Non-pigmented ciliary epithelial cell (primary cell): ENCODE measurements at regions not wholly inside any gene's neighbourhood (a gene's known extent, or its start where the extent isn't known, plus 50 kb on each side); places are given as distances from the start of the nearest gene placed in this dataset.
"Not testable (repeated sequence)": the region's sequence is repeated elsewhere in the genome, so short reads cannot be mapped to it uniquely, and the experiment has no call there.

ENCODE experiments used
- DNase-seq: peaks from one replicate; pipeline ENCODE4 v3.0.0-alpha.2; 2010; ENCODE audit warnings: low read depth

DNA sequence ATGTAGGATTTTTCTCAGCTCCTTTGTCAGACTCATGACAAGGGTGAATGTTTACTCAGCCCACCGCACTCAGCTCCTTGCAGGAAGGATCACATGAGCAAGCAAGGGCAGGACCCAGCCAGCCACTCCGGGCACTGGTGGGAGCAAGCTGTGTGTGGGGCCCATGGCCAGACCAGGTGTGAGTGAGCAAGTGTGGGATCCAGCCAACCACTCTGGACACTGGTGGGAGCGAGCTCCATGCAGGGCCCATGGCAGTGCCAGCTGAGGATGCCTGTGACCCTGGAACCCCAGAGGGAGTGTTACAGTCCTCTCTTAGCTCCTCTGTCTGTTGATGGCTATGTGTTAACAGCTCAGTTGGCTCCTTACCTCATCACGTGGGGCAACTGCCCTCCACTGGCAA lies 2750.6 kb downstream of the PCDH7 start:
- no peak for DNase-seq

DNA sequence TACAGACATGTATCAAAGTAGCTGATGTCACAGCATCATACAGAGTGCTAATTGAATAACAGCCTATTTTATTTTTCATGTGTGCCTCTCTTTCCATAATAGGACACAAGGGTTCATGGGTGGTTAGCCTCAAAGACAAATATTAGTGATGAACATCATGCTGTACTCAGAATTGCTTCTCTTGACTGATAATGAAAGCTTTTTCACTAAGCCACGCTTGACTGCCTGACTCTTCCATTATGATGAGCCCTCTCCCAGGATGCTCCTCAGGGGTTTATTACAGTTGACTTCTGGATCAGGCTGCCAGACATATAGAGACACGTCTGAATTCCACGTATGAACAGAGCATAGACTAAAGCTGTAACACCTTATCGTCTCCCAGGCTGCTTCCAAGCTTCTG lies 2757.5 kb downstream of the PCDH7 start:
- no peak for DNase-seq

DNA sequence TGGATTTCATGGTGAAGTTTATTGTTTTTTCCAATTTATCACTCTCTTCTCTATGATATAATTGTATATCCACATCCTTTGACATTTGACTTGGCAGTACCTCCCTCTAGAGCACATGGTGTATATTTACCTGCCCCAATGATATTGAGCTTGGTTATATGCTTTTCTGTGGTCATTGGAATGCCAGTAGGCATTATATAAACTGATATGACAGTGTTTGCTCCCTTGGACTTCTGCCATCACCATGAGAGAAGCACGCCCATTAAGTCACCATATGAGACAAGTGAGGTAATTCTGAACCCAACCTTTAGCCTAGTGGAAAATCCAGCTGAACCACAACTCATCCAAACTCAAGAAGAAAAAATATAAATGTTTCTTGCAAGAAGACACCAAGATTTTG lies 2761.5 kb downstream of the ARAP2 start:
- DNase-seq: no peak

DNA sequence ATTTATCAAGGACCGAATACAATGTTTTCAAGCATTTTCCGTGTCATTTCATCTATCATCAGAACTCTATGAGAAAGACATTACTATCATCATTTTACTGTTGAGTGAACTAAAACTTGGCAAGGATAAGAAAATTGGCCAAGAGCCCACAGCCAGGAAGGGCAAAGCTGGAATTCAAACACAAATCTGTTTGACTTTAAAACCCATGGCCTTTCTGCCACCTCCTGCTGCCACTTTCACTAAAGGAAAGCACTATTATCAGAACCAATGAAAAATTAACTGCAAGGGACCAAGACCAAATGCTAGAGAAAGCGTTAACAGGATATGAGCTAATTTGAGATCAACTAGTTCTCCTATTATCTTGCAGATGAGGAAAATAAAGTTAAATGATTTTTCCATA lies 2759.2 kb downstream of the ARAP2 start:
- DNase-seq: no peak

DNA sequence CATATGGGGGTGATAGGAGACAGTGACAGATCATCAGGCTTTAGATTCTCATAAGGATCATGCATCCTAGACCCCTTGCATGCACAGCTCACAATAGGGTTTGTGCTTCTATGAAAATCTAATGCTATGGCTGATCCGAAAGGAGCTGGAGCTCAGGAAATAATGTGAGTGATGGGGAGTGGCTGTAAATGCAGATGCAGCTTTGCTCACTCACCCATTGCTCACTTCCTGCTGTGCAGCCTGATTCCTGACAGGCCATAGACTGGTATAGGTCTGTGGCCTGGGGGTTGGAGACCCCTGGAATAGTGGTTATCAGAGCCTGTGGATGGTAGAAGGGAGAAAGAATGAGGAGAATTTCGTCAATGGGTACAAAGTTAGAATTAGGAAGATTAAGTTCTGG lies 2751.1 kb downstream of the ARAP2 start:
- DNase-seq: no peak

DNA sequence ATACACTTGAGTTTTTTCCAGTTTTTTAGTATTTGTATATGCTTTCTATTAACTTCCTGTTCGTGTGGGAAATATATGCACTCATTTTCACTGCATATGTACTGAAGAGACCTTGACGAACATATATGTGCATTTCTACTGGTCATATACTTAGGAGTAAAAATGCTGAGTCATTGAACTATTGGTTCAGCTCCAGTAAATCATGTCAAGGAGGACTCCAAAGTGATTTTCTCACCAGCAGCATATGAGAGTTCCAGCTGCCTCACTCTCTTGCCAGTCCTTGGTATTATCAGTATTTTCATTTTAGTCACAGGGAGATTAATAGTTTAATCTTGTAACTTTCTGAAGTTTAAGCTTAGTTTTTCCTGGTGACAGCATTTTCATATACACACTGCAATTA lies 2750.2 kb downstream of the ARAP2 start:
- no peak for DNase-seq

DNA sequence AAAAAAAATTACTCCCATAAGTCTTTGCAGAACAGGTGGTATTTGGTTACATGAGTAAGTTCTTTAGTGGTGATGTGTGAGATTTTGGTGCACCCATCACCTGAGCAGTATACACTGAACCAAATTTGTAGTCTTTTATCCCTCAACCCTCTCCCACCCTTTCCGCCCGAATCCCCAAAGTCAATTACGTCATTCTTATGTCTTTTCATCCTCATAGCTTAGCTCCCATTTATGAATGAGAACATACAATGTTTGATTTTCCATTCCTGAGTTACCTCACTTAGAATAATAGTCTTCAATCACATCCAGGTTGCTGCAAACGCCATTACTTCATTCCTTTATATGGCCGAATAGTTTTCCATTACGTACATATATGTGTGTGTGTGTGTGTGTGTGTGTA lies 2742.7 kb downstream of the ARAP2 start:
- not testable (repeated sequence) for DNase-seq

DNA sequence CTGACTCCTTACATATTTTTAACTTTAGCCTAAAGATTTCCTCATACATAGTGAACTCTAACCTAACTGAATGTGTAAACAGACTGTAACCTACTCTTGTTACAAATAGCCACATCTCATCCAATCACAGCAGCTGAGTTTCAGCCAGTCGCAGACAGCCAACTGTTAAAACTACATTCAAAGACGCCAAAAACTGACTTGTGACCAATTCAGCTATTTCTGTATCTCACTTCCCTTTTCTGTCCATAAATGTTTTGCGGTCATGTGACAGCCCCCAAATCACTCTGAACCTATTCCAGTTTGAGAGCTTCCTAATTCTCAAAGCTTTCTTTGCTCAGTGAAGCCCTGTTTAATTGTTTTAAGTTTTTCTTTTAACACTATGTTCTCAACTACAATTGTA lies 2731.9 kb downstream of the ARAP2 start:
- DNase-seq: no peak

DNA sequence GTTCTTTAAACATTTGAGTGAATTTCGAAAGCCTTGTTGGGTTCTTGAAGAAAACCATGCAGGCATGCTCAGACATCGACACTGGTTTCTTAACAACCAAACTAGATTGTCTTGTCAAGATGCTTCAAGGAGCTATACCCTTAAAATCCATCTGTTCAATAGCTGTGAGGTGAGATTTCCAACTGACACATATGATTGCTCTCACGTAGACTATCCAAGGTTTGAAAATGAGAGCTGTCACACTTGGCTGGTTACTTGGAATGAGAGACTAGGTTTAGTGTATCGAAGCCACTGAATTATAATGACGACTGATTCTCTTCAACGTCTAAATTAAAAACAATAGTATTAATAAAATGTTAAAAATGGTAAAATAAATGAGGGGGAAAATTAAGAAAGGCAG lies 2725.5 kb downstream of the ARAP2 start:
- DNase-seq: no peak

DNA sequence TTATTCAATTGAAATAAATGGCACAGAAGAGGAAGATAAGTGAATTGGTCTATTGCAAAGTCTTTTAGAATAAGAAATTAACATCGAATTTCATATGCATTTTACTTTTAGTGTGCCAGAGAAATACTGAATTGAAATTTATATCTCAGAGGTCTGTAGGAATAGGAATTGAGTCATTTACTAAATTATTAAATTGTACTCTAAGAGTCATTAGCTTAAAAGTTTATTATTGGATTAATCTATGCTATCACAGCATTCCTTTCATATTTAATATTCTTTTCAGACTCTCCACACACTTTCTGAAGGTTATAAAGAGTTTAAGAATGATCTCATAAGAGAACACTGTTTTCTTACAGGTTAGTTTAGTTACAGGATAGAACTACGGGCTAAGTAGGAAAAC lies 2711.5 kb downstream of the ARAP2 start:
- DNase-seq: no peak

DNA sequence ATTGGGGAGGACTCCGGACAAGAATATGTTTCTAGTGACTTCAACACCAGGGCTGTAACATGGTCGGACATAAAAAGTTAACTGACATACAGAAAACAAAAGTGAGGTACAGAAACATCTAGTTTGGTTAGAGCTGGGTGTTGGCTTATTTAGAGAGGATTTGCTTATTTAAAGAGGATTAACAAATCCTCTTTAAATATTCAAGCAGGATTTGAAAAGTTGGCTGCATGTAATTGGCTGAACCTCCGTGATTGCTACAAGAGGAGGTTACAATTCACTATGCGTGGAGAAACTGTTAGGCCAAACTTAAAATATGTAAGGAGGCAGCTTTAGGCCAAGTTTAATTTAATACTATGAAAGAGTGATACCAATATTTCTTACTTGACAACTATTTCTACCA lies 2707.4 kb downstream of the ARAP2 start:
- no peak for DNase-seq

DNA sequence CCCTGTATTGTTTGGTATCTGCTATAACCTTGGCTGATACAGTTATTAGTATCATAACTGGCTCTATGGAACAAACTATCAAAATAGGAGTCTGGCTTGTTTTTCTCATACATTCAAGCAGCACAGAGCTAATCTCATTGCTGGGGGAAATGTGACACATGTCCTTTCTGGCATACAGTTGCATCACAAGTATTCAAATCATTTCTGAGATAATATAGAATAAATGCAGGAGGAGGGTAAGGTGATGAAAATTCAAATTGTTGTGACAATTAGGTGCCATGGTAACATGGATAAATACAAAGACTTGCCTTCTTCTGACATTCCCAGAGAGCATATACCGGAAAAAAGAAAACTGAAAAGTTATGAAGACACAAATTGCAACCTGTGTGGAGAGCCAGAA lies 2706.8 kb downstream of the ARAP2 start:
- no peak for DNase-seq

DNA sequence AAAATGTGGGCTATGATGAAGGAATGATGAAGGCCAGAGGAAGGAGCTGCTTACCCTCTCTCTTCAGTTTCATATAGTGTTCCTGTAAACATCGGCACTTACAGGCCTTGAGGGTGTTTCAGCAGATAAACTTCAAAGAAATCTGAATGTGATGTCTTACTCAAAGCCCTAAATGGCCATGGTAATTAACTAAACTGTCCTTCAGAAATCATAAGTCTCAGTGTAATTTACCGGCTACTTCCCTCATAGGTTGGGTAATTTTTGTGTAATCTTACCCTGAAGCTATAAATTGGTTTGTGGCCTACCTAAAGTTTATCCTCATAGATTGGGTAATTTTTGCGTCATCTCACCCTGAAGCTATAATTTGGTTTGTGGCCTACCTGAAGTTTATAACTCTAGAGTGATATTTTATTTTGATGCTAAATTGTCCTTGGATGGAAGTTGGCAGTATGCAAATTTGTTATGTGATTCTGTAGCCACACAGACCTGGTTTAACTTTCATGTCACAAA lies 2700.3 kb downstream of the ARAP2 start:
- DNase-seq: no peak

DNA sequence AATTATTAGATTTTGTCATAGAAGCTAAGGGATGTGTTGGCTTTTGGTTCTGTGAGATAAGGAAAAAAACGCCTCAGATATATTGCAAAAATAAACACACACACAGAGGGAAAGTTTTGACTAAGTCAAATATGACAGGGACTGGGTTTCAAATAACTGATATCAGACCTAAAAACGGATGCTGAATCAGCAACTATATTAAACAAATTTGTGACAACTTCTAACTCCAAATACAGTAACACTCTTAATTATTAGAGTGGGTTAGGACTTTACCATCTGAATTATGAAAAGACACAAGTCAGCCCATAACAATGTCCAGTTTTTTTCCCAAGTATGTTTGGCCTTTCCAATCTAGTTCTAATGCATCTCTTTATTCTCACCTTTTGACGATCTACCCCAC lies 2693.1 kb downstream of the ARAP2 start:
- no peak for DNase-seq

DNA sequence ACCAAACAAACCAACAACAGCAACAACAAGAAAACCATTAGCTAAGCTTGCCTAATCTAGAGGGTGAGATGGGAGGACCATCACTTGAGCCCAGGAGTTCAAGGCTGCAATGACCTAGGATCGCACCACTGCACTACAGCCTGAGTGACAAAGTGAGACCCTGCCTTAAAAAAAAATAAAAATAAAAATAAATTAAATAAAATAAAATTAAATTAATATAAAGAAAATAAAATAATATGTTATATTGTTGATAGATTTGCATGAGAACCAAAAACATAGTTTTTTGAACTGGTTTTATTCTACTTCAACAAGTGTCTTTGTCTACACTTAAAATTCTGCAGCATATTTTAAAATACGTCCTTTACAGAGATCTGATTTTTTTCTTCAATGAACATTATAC lies 2683.1 kb downstream of the ARAP2 start:
- no peak for DNase-seq

DNA sequence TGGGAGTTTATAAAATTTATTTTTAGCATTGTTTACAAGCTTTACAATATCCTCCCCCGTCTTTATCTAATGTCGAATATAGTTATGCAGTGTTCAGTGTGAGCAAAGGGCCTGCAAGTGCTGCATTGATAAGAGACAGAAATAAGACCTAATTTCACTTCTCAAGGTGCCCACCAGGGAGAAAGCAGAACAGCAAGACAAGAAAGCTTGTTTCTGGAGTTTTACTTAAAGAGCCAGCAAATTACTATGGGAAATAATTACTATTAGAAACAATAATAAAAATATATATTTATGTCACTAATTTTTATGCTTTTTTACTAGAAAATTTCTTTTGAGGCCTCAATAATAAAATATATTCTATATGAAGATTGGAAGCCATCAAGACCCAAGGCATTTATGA lies 2677.7 kb downstream of the ARAP2 start:
- no peak for DNase-seq

DNA sequence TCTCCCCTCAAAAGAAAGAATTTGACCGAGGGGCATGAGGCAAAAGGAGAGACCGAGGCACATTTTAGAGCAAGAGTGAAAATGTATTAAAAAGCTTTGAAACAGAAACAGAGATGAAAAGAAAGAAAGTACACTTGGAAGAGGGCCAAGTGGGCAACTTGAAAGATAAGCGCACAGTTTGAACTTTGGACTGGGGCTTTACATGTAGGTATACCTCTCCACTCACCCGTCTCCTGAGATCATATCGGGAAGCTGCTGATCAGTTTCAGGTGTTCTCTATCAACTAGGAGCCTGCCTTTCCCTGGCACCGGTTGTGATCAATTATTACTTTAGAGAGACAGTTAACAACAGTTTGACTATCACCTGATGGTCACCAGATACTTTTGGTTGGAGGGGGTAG lies 2666.5 kb downstream of the ARAP2 start:
- no peak for DNase-seq

DNA sequence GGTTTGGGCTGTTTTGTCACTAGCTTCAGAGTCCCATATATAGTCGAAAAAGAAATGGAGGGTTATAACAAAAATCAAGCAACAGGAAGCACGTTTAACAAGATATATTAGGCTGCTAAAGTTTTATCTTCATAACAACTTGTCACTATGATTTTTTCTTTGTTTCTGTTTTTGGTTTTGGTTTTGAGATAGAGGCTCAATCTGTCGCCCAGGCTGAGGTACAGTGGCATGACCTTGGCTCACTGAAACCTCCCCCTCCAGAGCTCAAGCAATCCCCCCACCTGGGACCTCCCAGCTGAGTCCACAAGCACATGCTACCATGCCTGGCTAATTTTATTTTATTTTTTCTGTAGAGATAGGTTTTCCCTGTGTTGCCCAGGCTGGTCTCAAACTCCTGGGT lies 2664.4 kb downstream of the ARAP2 start:
- DNase-seq: no peak

DNA sequence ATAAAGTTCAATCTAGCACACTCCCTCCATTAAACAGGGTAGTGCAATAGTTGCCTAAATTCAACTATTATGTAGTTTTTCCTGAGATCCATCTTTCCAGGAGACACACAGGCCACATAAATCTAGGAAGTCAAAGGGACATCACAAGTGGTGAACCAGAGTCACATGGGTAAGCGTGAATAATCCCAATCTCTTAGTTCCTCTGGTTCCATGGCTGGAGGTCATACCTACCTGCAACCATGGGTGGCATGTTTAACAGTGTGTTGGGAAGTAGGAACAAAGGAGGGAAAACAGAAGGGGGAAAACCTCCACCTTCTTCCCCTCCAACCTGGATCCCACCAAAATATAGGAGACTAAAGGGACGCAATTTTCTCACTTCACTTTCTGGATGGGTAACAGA lies 2651.6 kb downstream of the ARAP2 start:
- no peak for DNase-seq

DNA sequence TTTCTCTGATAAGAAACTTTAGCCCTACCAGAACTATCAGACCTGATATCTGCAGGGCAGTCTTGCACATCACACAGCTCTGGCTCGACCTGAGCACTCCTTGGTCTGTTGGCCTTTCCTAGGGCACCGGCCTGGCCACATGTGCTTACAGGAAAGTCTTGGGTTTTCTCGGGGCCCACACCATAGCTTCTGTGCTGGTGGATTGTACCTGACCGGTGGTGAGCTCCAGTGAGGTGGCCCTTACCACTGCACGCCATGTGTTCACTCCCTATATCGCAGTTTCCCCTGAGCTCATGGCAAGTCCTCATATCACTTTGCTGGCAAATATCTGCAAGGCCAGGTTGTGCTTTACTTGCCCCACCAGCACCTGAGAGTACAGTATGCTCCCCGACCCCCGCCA lies 2637.4 kb downstream of the ARAP2 start:
- no peak for DNase-seq

DNA sequence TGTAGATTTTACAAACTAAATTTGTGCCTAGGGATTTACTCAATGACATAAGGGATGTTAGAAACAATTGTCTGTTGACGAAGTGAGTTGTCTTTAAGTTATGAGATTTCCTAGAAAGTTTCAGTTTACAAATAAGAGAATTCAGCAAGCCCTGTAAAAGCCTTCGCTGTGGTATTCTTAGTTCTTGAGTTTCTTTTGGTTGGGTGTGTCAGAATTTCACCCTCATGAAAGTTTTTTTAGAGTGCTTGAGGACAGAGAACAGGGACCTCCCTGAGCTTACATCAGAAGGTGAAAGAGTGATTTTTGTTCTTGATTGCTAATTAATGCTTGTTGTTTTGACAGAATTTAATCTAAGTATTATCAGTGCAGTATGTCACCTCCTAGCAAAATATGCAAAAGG lies 2628.2 kb downstream of the ARAP2 start:
- no peak for DNase-seq

DNA sequence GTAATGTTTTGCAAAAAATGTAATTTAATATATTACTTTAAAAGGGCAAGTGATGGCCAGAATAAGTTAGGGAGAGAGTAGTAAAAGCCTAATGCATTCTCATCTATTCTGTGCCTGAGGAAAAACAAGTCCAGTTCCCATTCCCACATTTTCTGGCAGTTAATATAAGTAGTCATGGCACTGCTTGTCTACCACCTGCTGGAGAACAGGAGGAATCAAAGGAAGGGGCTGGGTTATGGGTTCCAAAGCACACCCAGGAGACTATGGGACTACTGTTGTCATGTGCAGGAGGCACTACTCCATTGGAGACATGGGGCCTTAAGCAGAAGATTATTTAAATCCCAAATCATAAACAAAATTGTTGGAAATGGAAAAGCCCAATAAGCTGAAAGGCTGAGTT lies 2618.6 kb downstream of the ARAP2 start:
- no peak for DNase-seq

DNA sequence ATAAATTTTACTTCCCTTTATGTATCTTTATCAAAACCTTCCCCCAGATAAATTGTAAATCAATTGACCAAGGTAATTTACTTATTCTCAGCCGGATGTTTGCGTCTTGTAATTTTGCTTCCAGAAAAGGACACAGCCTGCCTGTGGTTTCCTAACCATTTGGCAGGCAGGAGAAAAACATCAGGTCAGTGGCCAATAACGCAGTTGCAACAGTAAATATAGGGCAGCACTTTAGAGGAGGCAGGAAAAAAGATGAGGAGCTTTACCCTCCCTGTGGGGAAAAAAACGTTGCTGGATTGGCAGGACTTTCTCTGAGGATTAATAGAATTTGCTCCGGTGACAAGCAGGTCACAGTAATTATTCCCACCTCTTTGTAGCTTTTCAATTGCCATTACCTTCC lies 2618.1 kb downstream of the ARAP2 start:
- DNase-seq: no peak

DNA sequence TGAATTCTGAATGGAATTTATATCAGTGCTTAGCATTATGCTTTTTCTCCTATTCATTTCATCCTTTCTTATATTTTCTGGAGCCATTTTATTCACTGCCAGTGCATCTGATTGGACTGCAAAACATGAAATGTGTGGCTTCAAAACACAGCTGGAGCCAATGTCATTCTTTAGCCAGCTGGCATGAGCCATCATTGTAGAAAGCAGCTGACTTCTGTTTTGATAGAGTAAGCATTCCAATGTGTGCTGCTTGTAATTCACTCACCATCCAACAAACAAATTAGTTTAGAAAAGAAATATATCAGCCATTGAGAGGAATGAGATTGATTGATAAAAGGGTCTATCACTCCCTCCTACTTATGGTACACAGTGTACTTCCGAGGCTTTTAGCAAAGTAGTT lies 2616.0 kb downstream of the ARAP2 start:
- DNase-seq: no peak

DNA sequence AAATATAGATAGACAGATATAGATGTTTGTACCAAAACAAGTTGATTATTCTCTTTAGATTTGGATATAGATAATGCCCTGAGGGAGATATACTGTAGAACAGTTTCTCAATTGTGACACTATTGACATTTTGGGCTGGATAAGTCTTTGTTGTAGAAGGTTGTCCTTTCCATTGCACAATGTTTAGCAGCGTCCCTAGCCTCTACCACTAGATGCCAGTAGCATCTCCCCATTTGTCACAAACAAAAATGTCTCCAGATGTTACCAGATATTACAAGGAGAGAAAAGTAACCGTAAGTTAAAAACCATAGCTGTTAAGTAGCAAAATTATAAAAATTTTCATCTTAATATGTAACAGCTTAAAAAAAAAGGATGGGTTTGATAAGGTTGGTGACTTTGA lies 2595.3 kb downstream of the ARAP2 start:
- peak; percentile 10 for DNase-seq
